ENCODE measurements at regions not wholly inside any gene's neighbourhood (a gene's known extent, or its start where the extent isn't known, plus 50 kb on each side); places are given as distances from the start of the nearest gene placed in this dataset.

DNA sequence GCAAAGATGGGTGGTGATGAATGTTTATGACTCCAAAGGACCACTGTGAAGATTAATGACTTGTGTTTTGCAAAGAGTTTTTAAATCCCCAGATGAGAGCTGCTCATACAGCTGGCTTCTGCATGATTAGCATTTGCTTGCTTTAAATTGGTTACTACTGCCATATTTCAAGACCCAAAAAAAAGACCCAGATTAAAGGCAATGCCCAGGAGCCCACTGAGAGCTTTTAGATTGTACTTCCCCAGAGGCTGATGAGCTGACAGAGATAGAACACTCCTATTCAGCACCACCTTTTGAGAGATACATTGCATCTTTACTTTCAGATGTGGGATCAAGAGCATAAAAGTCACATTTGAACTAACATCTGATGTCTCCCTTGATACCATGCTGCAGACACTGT is 142.0 kb downstream of the HNRNPD start:
- TF ChIP-seq, protein P1, sequence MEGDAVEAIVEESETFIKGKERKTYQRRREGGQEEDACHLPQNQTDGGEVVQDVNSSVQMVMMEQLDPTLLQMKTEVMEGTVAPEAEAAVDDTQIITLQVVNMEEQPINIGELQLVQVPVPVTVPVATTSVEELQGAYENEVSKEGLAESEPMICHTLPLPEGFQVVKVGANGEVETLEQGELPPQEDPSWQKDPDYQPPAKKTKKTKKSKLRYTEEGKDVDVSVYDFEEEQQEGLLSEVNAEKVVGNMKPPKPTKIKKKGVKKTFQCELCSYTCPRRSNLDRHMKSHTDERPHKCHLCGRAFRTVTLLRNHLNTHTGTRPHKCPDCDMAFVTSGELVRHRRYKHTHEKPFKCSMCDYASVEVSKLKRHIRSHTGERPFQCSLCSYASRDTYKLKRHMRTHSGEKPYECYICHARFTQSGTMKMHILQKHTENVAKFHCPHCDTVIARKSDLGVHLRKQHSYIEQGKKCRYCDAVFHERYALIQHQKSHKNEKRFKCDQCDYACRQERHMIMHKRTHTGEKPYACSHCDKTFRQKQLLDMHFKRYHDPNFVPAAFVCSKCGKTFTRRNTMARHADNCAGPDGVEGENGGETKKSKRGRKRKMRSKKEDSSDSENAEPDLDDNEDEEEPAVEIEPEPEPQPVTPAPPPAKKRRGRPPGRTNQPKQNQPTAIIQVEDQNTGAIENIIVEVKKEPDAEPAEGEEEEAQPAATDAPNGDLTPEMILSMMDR (IDR thresholded peaks at IDR 0.05; ENCODE audit: low read depth, low read length, poor library complexity, severe bottlenecking): no peak
- no peak for TF ChIP-seq EZH2phosphoT487 (IDR thresholded peaks at IDR 0.05; ENCODE audit: borderline replicate concordance, low read length)

All from DOHH2 (cell line).